ENCODE measurements at regions not wholly inside any gene's neighbourhood (a gene's known extent, or its start where the extent isn't known, plus 50 kb on each side); places are given as distances from the start of the nearest gene placed in this dataset.

DNA sequence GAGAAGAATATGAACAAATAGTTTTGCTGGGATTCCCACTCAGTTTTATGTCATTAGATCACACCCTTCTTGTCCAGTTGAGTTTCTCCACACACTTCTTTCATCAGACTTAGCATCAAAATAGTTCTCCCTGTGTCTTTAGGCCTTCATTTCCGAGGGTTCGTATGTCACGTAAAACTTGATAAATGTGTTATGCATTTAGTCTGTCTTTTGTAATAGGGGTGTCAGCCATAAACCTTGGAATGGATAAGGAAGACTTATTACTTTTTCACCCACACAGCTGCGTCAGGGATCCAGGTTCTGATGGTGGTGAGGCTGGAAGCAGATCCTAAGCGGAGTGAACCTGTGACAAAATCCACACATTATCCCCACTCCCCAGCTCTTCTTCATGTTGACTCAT is 246.8 kb downstream of the CD83 start:
- DNase-seq (ENCODE audit: low read depth in 2 of 3, low spot score in 2 of 3): no peak

DNA sequence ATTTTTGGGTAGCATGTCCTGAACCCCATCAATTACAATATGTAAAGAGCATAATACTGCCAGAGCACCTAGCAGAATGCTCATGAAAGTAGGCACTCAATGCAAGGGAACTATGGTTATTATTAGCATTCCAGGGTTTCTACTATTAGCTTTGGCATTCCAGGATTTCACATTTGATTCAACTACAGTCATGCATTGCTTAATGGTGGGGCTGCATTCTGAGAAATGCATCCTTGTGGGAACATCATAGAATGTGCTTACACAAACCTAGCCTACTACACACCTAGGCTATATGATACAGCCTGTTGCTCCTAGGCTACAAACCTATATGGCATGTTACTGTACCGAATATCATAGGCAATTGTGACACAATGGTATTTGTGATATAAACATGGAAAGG is 247.8 kb downstream of the CD83 start:
- DNase-seq (ENCODE audit: low read depth in 2 of 3, low spot score in 2 of 3): no peak

DNA sequence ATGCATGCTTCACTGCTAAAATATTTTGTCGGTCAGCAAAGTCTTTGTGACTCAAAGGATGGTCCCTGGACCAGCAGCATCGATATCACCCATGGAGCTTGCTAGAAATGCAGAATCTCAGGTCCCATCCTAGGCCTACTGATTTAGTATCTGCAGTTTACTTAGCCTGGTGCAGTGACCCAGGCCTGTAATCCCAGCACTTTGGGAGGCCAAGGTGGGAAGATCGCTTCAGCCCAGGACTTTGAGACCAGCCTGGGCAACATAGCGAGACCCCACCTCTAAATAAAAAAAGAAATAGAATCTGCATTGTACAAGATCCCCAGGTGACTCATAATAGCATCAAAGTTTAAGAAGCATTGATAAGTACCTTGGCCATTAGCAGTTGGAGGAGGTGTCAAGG is 248.7 kb downstream of the CD83 start:
- no peak for DNase-seq (ENCODE audit: low read depth in 2 of 3, low spot score in 2 of 3)

DNA sequence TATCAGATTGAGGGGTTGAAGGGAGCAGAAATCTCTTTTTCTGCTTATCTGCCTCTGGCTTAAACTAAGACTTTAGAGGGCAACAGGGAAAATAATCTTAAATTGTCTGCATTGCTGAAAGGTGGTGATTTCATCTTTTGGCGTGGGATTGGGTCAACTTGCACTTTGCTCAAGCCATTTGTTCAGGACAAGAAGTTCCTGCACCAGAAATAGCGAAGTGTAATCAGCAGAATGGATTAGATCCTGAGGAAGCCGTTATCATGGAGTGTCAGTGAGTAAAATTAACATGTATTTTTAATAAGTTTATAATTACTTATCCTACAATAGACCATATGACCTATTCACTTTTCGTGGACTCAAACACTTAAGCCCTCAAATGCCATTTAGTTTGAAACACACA is 249.3 kb downstream of the CD83 start:
- DNase-seq (ENCODE audit: low read depth in 2 of 3, low spot score in 2 of 3): no peak

DNA sequence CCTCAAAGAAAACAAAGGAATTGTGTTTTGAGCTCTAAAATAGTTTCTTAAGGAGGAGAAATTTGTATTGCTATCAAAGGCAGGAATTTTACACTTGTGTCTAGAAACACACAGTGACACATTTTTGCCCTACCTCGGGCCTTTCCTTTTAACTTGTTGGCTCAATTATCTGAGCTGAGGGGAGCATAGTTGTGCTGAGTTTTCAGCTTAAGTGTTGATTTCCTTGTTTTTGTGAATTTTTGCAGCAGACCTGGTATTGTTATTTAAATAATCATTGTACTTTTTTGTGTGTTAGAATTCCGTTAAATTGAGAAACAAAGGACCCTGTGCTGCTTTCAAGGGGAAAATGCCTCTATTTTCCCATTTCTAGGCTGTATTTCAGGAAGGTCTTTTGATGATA is 249.7 kb downstream of the CD83 start:
- DNase-seq (ENCODE audit: low read depth in 2 of 3, low spot score in 2 of 3): no peak

DNA sequence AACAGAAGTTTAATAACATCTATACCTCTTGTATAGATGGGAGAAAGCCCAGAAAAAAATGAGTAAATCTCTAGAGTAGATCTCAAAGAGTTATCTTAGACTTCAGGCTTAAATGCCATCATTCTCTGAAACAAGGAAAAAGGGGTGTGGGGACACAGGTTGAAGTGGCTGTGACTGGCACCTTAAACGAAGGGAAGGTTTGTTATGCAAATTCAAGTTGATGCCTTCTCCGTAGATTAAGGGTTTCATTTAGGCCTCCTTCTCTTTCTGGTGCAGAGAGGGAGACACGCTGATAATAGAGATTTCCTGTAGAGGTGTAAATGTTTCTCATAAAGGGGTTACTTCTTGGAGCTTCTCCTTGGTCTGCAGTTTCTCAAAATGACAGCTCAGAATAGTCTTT is 252.1 kb downstream of the CD83 start:
- no peak for DNase-seq (ENCODE audit: low read depth in 2 of 3, low spot score in 2 of 3)

DNA sequence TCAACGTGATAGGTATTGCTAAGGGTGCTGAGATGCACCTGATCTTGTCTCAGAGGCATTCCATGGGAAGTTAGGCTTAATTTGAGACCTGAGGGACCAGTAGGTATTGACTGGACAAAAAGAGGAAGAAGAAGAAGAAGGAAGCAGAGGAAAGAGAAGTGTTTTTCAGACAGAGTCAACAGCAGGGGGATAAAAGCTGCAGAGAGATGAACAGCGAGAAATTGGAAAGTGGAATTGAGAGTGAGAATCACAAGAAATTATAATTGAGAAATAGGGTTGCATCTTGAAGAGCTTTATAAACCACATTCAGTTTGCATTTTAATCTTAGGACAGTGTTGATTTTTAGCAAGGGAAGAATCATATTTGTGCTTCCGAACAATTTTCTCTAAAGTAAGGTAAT is 254.0 kb downstream of the CD83 start:
- DNase-seq (ENCODE audit: low read depth in 2 of 3, low spot score in 2 of 3): no peak

DNA sequence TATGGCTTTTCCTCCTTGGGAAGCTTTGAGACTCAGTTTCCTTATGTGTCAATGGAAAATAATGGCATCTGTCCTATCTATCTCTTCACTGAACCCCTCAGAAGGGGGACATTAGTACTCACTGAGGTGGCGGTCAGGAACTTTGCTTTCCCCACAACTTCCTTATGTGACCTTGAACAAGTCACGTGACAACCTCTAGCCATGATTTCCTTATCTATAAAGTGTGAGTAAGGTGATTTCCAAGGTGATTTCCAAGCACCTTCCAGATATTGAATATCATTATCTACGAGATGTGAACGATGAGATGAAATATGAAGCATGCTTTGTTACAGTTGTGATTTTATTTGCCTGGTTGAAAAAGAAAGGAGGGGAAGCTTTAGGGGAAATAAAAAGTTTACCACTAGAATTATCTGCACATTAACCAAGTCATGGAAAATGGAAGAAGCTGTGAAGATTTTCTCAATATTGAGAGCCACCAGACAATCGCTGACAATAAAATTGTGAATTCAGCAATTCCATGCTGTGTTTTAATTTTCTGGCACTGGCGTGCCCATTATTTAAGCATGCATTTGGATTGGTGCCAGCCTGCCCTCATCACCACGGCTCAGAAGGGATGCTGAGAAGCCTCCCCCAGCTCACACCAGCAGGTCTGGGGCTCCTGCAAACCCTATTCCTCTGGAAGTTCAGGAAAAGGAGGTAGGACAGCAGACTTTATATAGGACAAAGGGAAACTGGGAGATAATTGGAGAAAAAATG is 255.3 kb downstream of the CD83 start:
- DNase-seq (ENCODE audit: low read depth in 2 of 3, low spot score in 2 of 3): no peak

DNA sequence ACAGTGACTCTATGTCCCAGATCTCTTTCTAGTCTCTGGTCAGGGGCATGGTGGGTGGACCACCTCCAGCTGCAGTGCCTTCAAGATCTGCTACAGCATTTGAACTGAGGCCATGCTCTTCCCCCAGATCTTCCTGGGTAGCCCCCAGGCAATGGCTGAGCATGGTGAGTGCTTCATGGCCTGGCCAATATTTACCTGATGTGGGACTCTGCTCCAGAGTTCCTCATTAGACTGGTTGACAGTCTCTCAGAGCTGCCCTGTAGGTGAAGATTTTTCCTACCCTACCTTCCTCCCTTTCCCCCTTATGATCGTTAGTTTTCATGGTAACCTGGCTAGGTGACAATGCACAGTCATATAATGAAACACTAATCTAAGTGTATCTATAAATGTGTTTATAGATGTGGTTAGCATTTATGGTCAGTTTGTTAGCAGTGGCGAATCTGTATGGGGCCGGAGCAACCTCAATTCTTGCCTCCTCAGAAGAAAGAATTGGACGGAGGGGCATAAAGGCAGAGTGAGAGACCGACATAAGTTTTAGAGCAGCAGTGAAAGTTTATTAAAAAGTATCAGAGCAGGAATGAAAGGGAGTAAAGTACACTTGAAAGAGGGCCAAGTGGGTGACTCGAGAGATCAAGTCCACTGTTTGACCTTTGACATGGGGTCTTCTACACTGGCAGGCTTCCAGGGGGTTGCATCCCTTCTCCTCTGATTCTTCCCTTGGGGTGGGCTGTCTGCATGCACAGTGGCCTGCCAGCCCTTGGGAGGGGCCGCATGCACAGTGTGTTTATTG is 256.3 kb downstream of the CD83 start:
- no peak for DNase-seq (ENCODE audit: low read depth in 2 of 3, low spot score in 2 of 3)

DNA sequence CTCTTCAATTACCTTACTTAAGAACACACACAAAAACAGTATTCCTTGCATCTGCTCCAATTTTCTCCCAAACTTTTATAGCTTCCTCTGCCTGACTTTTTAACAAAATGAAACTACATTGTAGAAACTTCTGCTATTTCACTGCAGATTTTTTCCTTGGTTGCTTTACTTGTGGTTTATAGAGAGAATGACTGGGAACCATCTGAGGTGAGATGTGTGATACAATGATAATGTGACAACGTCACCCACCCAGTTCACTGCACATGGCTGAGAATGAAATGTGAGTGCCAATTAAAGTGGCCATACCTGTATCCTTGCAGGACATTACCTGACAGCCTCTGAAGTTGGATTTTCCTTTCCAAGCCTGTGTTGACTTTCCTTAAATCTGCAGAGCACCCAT is 258.4 kb downstream of the CD83 start:
- no peak for DNase-seq (ENCODE audit: low read depth in 2 of 3, low spot score in 2 of 3)

DNA sequence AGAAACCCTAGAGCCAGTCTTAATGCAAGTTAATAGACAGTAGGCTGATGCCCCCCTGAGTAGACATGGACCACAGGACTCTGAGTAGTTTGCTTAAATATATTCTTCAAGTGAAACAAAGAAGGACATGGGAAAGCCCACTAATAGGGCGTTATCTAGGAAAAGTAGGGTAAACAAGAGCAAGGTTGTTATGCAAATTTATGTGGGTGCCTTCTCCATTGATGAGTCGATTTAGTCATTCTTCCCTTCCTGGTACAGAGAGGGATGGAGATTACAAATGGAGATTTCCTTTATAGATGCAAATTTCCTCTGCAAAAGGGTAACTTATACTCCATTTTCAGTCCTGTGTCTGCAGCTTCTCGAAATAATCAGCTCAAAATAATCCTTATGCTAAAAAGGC is 262.0 kb downstream of the CD83 start:
- DNase-seq (ENCODE audit: low read depth in 2 of 3, low spot score in 2 of 3): no peak

DNA sequence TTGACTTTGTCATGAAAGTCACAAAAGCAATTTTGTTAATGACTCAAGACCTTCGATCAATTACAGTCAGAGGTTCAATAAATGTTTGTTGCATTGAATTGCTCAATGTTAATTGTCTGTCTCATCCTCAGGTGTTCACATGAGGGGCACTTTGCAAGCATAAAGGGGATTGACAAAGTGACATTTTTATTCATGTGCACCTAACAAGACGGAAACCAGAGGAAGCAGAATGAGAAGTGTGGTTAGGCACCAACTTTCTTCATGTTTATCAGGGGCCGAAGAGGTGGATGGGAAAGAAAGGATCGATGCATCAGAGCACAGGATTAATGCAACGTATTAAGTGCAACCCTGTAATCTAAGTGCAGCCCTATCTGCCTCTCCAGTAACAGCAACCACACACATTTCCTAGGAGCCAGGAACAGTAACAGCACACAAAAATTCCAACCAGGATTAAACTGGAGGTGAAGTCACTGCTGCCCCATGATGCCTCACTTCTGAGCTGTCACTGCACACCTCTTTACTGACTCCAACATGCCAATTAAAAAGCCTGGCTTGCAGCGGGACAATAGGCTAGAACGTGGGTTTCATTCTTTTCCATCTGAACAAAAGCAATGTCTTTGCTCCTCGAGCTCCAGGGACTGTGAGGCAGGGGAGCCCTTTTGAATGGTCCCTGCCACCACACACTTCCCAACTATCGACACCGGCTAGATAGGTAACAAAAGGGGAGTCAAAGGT is 262.7 kb downstream of the CD83 start:
- DNase-seq (ENCODE audit: low read depth in 2 of 3, low spot score in 2 of 3): no peak

DNA sequence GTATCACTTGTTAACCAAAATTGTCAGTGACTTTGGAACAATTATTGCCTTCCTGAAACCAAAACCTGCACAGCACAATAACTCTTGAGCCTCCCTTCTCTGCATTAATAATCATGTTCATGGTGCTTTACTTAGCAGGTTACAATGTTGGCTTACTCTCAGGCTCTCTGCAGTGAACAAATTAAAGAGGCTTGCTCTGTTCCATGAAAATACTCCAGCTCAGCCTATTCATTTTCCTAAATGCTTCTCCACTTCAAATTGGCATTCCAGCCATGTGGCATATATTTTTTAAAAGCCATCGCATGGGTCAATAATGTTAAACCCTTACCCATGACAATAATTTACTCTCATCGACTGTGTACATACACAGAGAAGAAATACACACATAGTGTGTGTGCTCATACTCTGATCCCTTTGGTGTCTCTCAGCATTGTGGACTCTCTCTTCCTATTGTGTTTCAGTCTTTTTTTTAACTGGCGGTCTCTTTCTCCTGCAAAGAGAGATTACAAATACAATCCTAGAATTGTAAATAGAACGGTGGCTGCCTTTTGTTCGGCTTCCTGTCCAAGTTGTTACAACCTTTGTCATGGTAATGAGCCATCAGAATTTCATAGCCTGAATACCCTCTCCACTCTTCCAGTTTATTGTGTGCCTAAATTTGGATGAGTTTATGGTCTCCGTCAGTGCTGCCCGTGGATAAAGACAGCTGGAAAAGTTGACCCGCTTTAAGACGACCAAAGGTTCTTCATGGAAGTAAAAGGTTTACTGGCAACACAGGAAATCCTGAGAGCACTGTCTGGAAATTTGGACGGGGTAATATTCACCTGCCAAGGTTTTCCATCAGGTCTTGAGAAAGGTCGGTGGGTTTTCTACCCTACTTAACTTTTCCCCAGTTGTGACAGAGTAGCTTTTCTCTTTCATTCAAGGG is 263.6 kb downstream of the CD83 start:
- DNase-seq (ENCODE audit: low read depth in 2 of 3, low spot score in 2 of 3): no peak

DNA sequence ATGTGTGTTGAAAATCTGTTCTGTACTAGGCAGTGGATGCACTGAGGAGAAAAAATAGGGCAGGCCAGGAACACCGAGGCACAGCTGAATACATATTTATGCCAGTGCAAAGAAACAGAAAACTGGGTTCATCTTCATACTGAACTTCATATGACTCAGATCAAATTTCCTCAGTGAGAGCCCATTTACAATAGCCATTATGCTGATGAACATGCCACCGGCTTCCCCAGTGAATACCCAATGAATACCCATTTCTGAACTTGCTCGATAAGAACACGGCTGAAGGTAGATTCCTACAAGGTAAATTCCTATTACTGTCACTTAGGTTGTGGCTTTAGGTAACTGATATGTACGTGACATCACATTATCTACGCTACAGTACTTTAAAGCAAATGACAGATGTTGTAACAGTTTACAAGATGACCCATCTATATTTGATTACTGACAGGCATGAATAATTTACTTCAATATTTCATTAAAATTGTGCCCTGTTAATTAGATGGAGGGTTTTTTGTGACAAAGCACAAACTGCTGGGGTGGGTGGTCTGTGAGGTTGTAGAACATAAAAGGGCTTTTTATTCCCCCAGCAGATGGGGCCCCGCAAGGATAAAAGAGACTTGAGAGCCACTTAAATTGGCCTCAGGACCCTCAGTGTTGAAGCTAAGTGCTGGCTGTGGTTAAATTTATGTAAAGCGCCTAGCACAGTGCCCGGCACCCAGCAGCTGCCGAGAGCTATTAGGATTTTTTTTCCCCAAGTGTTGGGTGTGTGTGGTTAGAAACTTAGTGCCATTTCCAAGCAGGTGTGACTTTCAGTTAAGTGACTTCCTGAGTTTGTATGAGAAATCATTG is 264.5 kb downstream of the CD83 start:
- DNase-seq (ENCODE audit: low read depth in 2 of 3, low spot score in 2 of 3): no peak

DNA sequence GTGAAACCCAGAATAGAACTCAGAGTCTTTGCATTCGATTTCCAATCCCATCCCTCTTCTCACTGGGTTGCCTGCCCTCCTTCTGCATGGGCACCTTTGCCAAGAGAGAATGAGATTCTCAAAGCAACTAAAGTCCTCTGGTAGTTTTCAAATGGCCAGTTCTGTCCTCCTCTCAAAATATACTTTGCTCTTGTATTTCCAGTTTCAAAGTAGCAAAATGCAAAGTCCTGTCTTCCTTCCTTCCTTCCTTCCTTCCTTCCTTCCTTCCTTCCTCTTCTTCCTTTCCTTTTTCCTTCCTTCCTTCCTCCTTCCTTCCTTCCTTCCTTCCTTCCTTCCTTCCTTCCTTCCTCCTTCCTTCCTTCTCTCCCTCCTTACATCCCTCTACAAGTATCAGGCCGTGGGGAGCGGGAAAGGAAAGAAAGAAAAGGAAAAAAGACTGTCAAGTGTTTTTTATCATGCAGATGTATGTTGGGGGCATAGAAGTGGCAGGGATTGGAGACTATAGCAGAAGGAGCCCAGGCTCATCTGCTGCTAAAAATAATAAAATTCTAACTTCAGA is 265.2 kb downstream of the CD83 start:
- no peak for DNase-seq (ENCODE audit: low read depth in 2 of 3, low spot score in 2 of 3)

DNA sequence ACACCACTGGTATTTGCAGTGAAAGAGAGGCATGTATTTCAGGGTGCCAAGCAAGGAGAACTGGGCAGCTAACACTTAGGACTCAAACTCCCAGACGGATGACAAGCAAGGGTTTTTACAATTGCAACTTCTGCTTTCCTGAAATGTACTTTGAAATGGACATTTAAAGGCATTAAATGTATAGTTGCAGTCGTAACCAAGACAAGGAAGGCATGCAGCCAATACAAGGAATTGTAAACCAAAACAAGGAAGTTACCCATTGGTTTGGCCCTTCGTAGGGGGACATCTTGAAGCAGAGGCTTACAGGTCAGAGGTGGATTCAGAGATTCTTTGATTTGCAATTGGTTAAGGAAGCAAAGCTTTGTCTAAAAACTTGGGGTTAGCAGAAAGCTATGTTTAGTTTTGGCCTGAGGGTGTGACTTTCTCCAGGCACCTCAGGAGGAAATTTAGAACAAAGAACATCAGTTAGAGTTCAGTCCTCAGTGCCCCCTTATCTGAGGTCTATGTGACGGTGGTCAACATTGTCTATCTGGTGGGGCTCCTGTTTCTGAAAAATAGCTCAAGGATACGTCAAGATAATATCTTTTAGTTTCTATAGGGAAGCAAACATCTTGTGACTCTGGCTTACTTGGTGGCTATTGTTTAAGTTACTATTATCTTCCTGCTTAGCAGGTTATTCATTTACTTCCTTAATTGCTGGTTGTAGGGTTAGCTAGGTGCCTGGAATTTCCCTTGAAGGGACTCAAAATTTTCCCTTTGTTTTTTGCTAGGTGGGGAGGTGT is 266.0 kb downstream of the CD83 start:
- no peak for DNase-seq (ENCODE audit: low read depth in 2 of 3, low spot score in 2 of 3)

DNA sequence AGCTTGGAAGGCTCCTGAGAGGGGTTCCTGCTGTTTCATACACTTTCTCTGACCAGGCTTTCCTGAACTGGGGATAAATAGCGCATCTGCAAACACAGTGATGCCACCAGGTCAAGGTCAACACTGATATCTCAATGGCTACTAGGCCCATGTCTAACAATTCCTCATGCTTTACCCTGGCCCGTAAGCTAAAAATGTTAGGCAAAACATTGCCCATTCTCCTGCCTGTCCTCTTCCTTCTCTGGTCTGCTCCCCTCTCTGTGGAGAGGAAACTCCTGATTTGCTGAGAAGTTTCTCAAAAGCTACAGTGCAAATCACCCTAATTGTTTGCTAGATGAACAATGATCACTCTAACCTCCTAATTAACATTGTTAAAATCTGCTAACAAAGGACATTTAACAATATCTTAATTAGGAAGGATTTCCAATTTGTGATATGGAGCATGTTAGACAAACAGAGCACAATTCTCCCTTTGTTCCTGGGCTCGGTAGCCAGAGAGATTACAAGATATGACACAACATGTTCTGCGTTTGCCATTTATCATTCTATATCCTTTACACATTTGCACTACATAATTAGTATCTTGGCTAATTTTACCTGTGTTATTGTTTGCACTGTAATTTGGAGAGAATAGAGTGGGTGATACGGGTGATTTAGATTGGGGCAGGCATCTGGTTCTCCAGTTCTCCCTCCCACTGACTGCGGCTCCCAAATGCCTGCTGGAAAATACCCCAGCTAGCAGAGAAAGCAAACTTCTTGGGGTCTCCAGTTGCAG is 266.8 kb downstream of the CD83 start:
- DNase-seq (ENCODE audit: low read depth in 2 of 3, low spot score in 2 of 3): no peak

DNA sequence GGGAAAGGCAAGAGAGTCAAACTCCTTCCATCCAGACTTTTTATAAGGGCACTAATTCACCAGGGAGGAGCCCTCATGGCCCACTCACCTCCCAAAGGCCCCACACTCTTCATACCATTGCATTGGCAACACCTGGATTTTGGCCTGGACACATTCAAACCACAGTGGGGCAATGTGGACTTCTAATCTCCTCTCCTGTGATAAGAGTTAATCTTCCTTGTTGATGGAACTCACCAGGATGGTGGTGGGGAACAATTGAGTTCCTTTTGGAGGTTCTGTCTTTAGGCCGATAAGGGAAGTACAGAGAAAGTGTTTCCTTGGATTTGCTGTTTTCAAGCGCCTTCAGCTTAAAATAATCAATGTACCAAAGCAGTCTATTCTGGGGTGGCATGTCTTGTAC is 268.7 kb downstream of the CD83 start:
- no peak for DNase-seq (ENCODE audit: low read depth in 2 of 3, low spot score in 2 of 3)
